ENCODE measurements at regions not wholly inside any gene's neighbourhood (a gene's known extent, or its start where the extent isn't known, plus 50 kb on each side); places are given as distances from the start of the nearest gene placed in this dataset.

GRCh38 chr2:216944733-216945132 is 84.9 kb upstream of the TNP1 start:
- H3K27me3 ChIP-seq (ENCODE audit: insufficient read depth, low read length) = no peaks in the 10 kb centered on the region
- no peak overlapping the region for H3K27ac ChIP-seq (ENCODE audit: low read depth, low read length)
- H2AFZ ChIP-seq (ENCODE audit: low read depth, low read length) = no peak overlapping the region
- Mint-ChIP-seq H3K4me1 (ENCODE audit: low read depth, unreplicated experiment) (no peaks in the 10 kb centered on the region), H3K27me3 (ENCODE audit: low read depth, unreplicated experiment) (peaks cover 16% of the 10 kb centered on the region), H3K36me3 (ENCODE audit: low read depth, unreplicated experiment) (no peaks in the 10 kb centered on the region), H3K4me3 (ENCODE audit: unreplicated experiment) (no peak overlapping the region), H3K27ac (ENCODE audit: unreplicated experiment) (no peak overlapping the region), H3K9me3 (ENCODE audit: unreplicated experiment) (peaks cover 7% of the 10 kb centered on the region)
- H3K9me3 ChIP-seq (ENCODE audit: insufficient read depth, low read depth, low read length) = no peaks in the 10 kb centered on the region
- H3K79me2 ChIP-seq (ENCODE audit: insufficient read depth, low read length) = no peaks in the 10 kb centered on the region
- no peaks in the 10 kb centered on the region for H4K20me1 ChIP-seq (ENCODE audit: insufficient read depth, low read length)
- no peak overlapping the region for H3K9ac ChIP-seq (ENCODE audit: low read length)
- no peak for DNase-seq (ENCODE audit: low read depth)
- H3K4me3 ChIP-seq (ENCODE audit: insufficient read depth, low read depth, low read length) = no peak overlapping the region
- H3K36me3 ChIP-seq (ENCODE audit: insufficient read depth, low read length) = no peaks in the 10 kb centered on the region
- H3K4me2 ChIP-seq (ENCODE audit: low read length) = no peak overlapping the region
- no peak for FAIRE-seq
- H3K4me1 ChIP-seq (ENCODE audit: insufficient read depth, low read length) = no peaks in the 10 kb centered on the region
- TF ChIP-seq CTCF (IDR thresholded peaks at IDR 0.05; ENCODE audit: insufficient read depth, low read depth, low read length) (no peak), EZH2 (IDR thresholded peaks at IDR 0.05; ENCODE audit: insufficient read depth, low read length) (no peak)

- no peaks in the 10 kb centered on the region for H4K20me1 ChIP-seq (ENCODE audit: insufficient read depth, low read length)
- no peak for DNase-seq (ENCODE audit: low read depth)
- H3K9me3 ChIP-seq (ENCODE audit: insufficient read depth, low read depth, low read length) = no peaks in the 10 kb centered on the region
- TF ChIP-seq EZH2 (IDR thresholded peaks at IDR 0.05; ENCODE audit: insufficient read depth, low read length) = no peak
- no peak for TF ChIP-seq CTCF (IDR thresholded peaks at IDR 0.05; ENCODE audit: insufficient read depth, low read depth, low read length)
- H3K9ac ChIP-seq (ENCODE audit: low read length) = no peak overlapping the region
- Mint-ChIP-seq H3K27ac (ENCODE audit: unreplicated experiment) (no peak overlapping the region), H3K4me1 (ENCODE audit: low read depth, unreplicated experiment) (no peaks in the 10 kb centered on the region), H3K9me3 (ENCODE audit: unreplicated experiment) (peaks cover 7% of the 10 kb centered on the region), H3K36me3 (ENCODE audit: low read depth, unreplicated experiment) (no peaks in the 10 kb centered on the region), H3K27me3 (ENCODE audit: low read depth, unreplicated experiment) (peaks cover 12% of the 10 kb centered on the region), H3K4me3 (ENCODE audit: unreplicated experiment) (no peak overlapping the region)
- no peaks in the 10 kb centered on the region for H3K27me3 ChIP-seq (ENCODE audit: insufficient read depth, low read length)
- H3K79me2 ChIP-seq (ENCODE audit: insufficient read depth, low read length) = no peaks in the 10 kb centered on the region
- no peaks in the 10 kb centered on the region for H3K4me1 ChIP-seq (ENCODE audit: insufficient read depth, low read length)
- FAIRE-seq = no peak
- no peak overlapping the region for H2AFZ ChIP-seq (ENCODE audit: low read depth, low read length)
- no peak overlapping the region for H3K27ac ChIP-seq (ENCODE audit: low read depth, low read length)
- no peaks in the 10 kb centered on the region for H3K36me3 ChIP-seq (ENCODE audit: insufficient read depth, low read length)
- H3K4me3 ChIP-seq (ENCODE audit: insufficient read depth, low read depth, low read length) = no peak overlapping the region
- H3K4me2 ChIP-seq (ENCODE audit: low read length) = no peak overlapping the region
Observed at GRCh38 chr2:216943109-216943508, 83.2 kb upstream of the TNP1 start.

GRCh38 chr2:216942465-216942864 is 82.6 kb upstream of the TNP1 start:
- no peak overlapping the region for H3K27ac ChIP-seq (ENCODE audit: low read depth, low read length)
- Mint-ChIP-seq H3K4me3 (ENCODE audit: unreplicated experiment) (no peak overlapping the region), H3K4me1 (ENCODE audit: low read depth, unreplicated experiment) (no peaks in the 10 kb centered on the region), H3K27me3 (ENCODE audit: low read depth, unreplicated experiment) (peaks cover 12% of the 10 kb centered on the region), H3K36me3 (ENCODE audit: low read depth, unreplicated experiment) (no peaks in the 10 kb centered on the region), H3K27ac (ENCODE audit: unreplicated experiment) (no peak overlapping the region), H3K9me3 (ENCODE audit: unreplicated experiment) (peaks cover 7% of the 10 kb centered on the region)
- H3K9me3 ChIP-seq (ENCODE audit: insufficient read depth, low read depth, low read length) = no peaks in the 10 kb centered on the region
- H3K36me3 ChIP-seq (ENCODE audit: insufficient read depth, low read length) = no peaks in the 10 kb centered on the region
- H4K20me1 ChIP-seq (ENCODE audit: insufficient read depth, low read length) = no peaks in the 10 kb centered on the region
- TF ChIP-seq EZH2 (IDR thresholded peaks at IDR 0.05; ENCODE audit: insufficient read depth, low read length) (no peak), CTCF (IDR thresholded peaks at IDR 0.05; ENCODE audit: insufficient read depth, low read depth, low read length) (no peak)
- no peak for DNase-seq (ENCODE audit: low read depth)
- no peaks in the 10 kb centered on the region for H3K27me3 ChIP-seq (ENCODE audit: insufficient read depth, low read length)
- H3K4me3 ChIP-seq (ENCODE audit: insufficient read depth, low read depth, low read length) = no peak overlapping the region
- no peaks in the 10 kb centered on the region for H3K79me2 ChIP-seq (ENCODE audit: insufficient read depth, low read length)
- H3K4me2 ChIP-seq (ENCODE audit: low read length) = no peak overlapping the region
- no peaks in the 10 kb centered on the region for H3K4me1 ChIP-seq (ENCODE audit: insufficient read depth, low read length)
- no peak overlapping the region for H3K9ac ChIP-seq (ENCODE audit: low read length)
- H2AFZ ChIP-seq (ENCODE audit: low read depth, low read length) = no peak overlapping the region
- FAIRE-seq = no peak
